Hematopoietic multipotent progenitor cell treated with erythropoietin and hydrocortisone succinate and interleukin-3 and kit ligand, for 4 days (in vitro differentiated cells): ENCODE measurements at regions not wholly inside any gene's neighbourhood (a gene's known extent, or its start where the extent isn't known, plus 50 kb on each side); places are given as distances from the start of the nearest gene placed in this dataset.
"Not testable (repeated sequence)": the region's sequence is repeated elsewhere in the genome, so short reads cannot be mapped to it uniquely, and the experiment has no call there.

Experiments used
- DNase-seq: peaks from one replicate; pipeline ENCODE4 v3.0.0-alpha.2; 2015

- DNase-seq, result peak; percentile 55
These were observed 245.2 kb upstream of the MAF start for GRCh38 chr16:79845734-79846135.

DNA sequence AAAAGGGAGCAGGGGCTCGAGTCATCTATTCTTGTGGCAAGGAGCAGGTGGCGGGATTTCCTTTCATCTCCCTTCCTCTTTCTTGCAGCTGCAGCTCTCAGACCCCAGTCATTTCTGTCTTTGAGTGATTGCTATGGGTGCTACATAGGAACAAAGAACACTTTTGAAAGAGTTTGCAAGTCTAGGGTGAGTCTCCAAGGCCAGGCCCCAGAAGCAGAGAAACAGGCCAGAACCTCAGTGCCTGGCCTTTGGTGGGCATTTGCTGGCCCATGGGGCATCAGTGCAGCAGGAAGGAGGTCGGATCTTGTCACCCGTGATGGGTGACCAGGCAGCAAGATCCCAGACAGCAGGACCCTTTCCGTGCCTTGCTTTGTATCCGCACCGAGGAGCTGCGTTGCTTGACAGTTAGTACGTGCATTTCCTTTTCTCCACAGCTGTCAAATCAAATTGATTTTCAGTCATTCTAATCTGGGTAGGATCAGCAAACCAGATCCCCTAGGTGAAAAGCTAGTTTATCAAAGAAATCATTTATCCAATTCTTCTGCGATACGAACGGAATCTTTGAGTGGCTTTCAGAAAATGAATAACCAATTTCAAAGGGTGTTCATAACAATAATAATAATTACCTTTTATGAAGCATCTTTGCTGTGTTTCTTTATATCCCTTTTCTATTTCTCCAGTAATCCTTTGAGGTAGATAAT is 244.6 kb upstream of the MAF start:
- DNase-seq, result peak; percentile 59

- no peak for DNase-seq
These were observed 244.1 kb upstream of the MAF start for GRCh38 chr16:79844603-79845002.

GRCh38 chr16:79843631-79844043 is 243.1 kb upstream of the MAF start:
- no peak for DNase-seq

DNA sequence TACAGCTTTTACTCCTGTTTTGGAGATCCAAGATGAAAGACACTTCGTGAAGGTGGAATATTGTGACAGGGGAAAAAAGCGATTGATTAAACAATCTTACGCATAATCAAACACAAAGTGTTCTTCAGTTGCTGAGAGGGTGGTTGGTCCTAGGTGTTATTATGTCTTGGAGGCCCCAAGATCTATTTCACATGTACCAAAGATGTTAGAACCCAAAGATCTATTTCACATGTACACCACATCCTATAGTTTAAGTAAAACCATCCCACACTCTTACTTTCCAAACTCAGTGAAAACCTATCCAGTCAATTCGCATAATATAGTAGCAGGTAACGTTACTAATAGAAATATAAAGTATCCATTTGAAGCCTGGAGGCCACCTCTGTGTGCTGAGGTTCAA is 242.6 kb upstream of the MAF start:
- DNase-seq, result no peak

GRCh38 chr16:79842197-79842596 is 241.7 kb upstream of the MAF start:
- no peak for DNase-seq

DNA sequence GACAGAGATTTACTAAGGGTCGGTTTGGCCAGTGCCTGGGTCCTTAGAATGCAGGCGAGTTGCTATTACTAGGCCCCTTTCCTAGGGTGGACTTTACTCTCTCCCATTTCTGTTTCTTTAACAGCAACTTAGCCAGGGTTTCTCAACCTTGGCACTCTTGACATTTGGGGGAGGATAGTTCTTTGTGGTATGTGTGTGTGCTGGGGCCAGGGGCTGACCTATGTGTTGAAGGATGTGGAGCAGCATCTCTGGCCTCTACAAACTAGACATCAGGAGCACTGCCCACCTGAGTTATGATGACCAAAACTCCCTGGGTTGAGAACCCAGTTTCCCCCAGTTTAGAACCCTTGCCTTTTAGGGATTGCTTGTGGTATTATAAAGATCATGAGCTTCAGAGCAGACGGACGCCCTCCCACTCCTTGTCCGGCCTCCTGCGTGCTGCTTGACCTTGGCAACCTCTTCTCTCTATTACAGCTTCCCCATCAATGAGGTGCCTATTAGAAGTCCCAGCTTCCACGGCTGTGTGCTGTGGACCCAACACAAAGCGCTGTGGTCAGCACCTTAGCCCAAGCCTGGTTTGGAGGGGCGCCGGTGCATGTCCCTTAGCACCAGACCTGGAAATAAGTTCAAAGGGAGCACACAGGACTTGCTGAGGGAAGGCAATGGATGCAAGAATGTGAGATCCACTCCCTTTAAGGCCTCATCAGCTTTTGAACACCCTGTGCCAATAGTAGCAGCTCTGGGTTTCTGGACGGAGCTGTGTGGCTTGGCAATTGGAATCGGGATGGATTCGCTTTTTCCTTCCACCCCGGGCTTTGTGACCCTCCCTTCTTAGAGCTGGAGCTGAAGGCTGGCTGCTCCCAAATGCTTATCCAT is 239.2 kb upstream of the MAF start:
- DNase-seq, result no peak

DNA sequence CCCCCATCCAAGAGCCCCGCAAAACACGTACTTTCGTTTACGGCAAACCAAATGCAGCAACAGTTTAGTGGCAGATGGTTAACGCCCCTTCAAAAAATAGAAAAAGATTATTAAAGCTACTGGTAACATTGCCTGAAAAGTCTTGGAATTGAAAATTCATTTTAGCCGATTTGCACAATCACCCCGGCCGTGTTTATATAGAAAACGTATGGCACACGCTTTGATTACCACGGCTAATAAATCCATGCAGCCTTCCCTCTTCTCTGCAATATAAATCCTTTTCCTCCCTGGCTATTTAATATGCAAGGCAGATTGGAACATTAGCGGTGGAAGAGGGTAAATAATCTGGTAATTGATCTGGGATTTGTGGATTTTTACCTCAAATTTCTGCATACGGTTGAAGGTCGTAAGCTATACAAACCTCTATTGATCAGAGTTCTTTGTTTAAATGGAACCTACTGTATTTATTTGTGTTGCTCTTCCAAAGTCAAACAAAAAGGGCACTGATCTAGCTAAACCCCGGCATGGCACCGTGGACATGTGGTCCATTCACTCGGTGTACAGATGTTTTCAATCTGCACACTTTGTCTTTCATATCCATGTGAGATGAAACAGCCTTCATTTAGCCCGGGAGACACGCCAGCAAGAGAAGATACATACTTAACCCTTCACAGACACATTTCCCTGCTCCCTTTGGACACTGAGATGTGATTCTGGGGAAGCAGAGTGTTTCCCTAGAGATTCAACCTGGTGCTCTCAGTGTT is 238.1 kb upstream of the MAF start:
- DNase-seq, result no peak

GRCh38 chr16:79836144-79836543 is 235.6 kb upstream of the MAF start:
- no peak for DNase-seq

DNA sequence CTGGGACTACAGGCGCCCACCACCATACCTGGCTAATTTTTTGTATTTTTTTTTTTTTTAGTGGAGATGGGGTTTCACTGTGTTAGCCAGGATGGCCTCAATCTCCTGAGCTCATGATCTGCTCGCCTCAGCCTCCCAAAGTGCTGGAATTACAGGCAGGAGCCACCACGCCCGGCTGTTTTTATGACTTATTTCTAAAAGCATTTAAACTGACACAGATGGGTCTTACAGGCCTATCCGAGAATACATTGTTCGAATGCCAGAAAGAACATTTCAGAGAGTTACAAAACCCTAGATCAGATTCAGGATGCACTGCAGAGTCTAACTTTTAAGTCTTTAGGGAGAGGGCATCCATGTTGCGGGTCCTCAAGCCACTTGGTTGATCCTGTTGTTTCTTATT is 234.7 kb upstream of the MAF start:
- no peak for DNase-seq

- no peak for DNase-seq
These were observed 234.2 kb upstream of the MAF start for GRCh38 chr16:79834720-79835119.

DNA sequence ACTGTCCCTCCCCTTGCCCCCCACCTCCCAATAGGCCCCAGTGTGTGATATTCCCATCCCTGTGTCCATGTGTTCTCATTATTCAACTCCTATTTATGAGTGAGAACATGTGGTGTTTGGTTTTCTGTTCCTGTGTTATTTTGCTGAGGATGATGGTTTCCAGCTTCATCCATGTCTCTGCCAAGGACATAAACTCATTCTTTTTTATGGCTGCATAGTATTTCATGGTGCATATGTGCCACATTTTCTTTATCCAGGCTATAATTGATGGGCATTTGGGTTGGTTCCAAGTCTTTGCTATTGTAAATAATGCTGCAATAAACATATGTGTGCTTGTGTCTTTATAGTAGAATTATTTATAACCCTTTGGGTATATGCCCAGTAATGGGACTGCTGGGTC is 233.5 kb upstream of the MAF start:
- DNase-seq, result not testable (repeated sequence)

DNA sequence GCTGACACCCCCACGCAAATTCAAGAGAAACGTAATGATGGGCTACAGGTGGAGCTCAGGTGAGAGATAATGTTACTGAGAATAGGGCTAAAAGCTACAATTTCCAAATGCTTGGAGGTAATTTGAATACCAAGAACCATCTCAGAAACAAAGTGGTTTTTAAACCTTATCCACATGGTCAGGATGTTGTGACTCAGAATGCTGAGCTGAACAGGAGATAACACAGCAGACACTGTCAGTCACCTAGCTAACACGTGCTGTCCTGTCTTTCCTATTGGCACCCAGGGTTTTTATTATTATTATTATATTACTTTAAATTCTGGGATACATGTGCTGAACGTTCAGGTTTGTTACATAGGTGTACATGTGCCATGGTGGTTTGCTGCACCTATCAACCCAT is 233.0 kb upstream of the MAF start:
- peak; percentile 21 for DNase-seq

GRCh38 chr16:79826732-79827475 is 226.4 kb upstream of the MAF start:
- DNase-seq, result no peak

GRCh38 chr16:79825002-79825401 is 224.5 kb upstream of the MAF start:
- no peak for DNase-seq

DNA sequence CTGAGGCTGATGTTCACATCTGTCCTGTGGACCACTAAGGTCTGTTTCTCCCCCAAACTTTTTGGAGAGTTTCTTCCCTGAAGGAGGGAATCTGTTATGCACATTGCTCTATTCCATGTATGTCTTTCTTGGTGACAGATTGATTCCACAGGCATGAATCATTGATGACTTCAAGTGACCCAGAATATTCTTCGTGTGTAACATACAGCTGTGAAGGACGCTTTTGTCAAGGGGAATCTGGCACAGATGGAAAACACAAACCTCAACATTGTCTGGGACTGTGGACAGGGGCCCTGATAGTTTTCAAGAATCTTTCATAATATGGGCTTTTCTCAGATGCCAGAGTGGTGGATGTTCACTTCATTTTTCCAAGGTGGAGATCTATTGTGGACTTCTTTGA is 223.1 kb upstream of the MAF start:
- no peak for DNase-seq

DNA sequence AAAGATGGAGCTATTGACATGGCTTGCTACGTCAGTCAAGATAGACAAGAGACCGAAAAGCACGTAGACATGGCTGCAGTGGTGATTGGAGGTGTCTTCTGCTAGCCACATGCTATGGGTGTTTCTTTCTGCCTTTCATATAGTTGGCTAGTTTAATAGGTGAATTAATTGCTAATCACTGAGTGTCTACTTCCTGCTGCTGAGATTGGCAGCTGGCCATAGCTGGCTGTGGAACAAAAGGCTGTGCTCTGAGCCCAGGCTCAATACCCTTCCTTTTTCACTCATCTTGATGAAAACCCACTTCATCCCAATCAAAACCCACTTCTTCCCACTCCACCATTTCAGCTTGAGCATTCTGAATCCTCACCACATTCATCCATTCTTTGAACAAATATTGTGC is 221.4 kb upstream of the MAF start:
- DNase-seq, result no peak

GRCh38 chr16:79816081-79816497 is 215.6 kb upstream of the MAF start:
- no peak for DNase-seq

DNA sequence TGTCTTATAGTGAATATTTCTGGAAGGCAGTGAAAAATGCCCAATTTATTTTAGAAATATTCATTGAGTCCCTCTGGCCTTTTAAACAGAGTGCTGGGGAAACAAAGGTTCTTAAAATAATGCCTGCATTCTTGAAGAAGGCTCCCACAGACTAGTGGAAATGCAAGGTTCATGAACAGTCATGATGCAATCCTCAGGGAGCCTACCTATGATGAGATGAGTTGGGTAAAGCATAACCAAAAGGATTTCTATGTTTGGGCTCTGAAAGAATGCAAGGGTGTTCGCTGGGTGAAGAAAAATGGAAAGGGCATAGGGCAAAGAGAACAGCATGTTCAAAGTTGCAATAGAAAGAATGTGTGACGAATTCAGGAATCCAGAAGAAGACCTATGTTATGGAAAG is 214.5 kb upstream of the MAF start:
- DNase-seq, result no peak

DNA sequence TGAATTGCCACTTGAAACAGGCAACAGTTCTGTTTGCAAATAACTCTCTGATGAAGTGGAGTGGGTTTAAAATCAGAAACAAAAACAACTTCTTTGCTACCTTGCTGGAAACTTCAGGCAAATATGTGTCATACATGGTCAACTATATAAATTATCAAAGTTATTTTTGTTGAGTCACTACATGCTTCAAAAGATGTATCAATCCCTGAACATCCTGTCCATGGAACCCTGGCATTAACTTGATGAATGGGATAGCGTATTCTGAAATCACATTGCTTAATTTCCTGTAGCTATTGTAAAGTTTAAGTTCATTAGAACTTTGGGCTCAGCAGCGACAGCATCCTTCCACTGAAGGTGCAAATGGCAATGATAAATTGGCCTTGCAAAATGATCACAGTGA is 213.6 kb upstream of the MAF start:
- no peak for DNase-seq

GRCh38 chr16:79811541-79811940 is 211.0 kb upstream of the MAF start:
- no peak for DNase-seq

DNA sequence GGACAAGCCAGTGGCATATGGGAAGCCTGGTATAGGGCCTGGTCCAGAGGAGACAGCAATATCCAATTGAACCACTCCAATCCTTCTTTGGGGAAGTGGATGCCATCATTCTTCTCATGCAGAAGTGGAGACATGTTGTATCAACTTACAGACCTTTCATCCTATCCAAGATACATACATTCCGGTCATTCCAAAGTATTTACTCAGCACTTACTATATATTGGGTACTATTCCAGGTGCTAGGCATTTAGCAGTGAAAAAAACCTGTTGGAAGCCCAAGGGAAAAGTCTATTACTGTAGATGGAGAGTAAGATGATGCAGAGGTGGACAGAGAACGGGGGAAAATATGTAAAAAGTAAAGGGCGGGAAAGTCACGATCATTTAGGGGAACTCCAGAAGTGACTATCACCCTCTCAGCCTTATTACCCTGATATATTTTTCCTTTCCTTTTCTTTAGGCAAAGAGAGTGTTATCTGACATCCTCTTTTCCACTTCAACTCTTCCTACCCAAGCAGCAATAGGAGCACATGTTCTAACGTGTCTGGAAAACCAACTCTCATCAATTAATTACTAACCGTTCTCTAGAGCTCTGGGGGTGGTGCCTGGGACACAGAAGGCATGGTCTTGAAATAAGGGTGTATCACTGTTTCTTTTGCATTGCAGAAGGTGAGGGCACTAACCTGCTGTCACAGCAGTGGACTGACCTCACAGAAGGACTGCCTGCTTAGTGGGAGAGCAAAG is 210.1 kb upstream of the MAF start:
- no peak for DNase-seq
